ENCODE measurements at regions not wholly inside any gene's neighbourhood (a gene's known extent, or its start where the extent isn't known, plus 50 kb on each side); places are given as distances from the start of the nearest gene placed in this dataset.

DNA sequence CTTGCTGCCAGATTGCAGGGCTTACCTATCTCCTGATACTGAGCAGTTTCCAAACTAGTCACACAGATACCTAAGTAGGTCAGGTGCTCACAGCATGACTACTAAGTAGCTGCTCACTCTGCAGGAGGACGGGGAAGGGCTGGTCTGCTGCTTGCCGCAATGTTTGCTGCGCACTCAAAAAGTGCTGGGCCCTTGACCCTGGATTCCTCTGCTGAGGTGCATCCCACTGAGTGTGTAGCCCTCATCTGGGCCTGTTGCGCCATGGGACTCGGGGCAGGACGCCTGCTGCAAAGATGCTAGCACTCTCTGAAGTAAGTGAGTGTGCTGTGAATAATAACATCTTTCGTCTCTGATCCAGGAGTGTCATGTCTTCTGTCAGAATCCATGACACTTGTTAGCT lies 59.2 kb upstream of the MEDAG start:
- no peak for TF ChIP-seq POLR2AphosphoS5 (IDR thresholded peaks at IDR 0.05; ENCODE audit: low read depth, low read length)
- TF ChIP-seq TAF1 (IDR thresholded peaks at IDR 0.05; ENCODE audit: borderline replicate concordance, low read depth, low read length): no peak
